Epithelial cell of esophagus (primary cell): ENCODE measurements at regions not wholly inside any gene's neighbourhood (a gene's known extent, or its start where the extent isn't known, plus 50 kb on each side); places are given as distances from the start of the nearest gene placed in this dataset.

Experiments
- DNase-seq: peaks from one replicate; pipeline ENCODE4 v3.0.0; 2010; ENCODE audit warnings: low read depth
- H3K4me3 ChIP-seq: 2 replicates; pipeline ENCODE4 v1.5.1; 2011; ENCODE audit warnings: mild to moderate bottlenecking, low read length, control low read depth
- TF ChIP-seq, protein P1 (sequence below): IDR thresholded peaks from 2 replicates; pipeline ENCODE4 v1.5.1; 2011; ENCODE audit warnings: low read depth, mild to moderate bottlenecking, low read length, control low read depth, inconsistent platforms; ENCODE audit not compliant: insufficient read depth; ENCODE audit errors: missing control alignments

- no peak for DNase-seq
- TF ChIP-seq, protein P1, sequence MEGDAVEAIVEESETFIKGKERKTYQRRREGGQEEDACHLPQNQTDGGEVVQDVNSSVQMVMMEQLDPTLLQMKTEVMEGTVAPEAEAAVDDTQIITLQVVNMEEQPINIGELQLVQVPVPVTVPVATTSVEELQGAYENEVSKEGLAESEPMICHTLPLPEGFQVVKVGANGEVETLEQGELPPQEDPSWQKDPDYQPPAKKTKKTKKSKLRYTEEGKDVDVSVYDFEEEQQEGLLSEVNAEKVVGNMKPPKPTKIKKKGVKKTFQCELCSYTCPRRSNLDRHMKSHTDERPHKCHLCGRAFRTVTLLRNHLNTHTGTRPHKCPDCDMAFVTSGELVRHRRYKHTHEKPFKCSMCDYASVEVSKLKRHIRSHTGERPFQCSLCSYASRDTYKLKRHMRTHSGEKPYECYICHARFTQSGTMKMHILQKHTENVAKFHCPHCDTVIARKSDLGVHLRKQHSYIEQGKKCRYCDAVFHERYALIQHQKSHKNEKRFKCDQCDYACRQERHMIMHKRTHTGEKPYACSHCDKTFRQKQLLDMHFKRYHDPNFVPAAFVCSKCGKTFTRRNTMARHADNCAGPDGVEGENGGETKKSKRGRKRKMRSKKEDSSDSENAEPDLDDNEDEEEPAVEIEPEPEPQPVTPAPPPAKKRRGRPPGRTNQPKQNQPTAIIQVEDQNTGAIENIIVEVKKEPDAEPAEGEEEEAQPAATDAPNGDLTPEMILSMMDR = no peak
- H3K4me3 ChIP-seq = no peak overlapping the region
Observed at GRCh38 chr3:102133376-102133775, 284.1 kb downstream of the NFKBIZ start.

- no peak for DNase-seq
- no peak overlapping the region for H3K4me3 ChIP-seq
- TF ChIP-seq, protein P1 = no peak
Observed at GRCh38 chr3:102135316-102135715, 286.0 kb downstream of the NFKBIZ start.

- DNase-seq = peak; percentile 65
- peak overlapping the region; percentile 27 for H3K4me3 ChIP-seq
- TF ChIP-seq, protein P1 = no peak
Observed at GRCh38 chr3:102136183-102136582, 286.9 kb downstream of the NFKBIZ start.

- TF ChIP-seq, protein P1 = no peak
- no peak overlapping the region for H3K4me3 ChIP-seq
- DNase-seq = no peak
Observed at GRCh38 chr3:102140116-102140515, 290.8 kb downstream of the NFKBIZ start.

DNA sequence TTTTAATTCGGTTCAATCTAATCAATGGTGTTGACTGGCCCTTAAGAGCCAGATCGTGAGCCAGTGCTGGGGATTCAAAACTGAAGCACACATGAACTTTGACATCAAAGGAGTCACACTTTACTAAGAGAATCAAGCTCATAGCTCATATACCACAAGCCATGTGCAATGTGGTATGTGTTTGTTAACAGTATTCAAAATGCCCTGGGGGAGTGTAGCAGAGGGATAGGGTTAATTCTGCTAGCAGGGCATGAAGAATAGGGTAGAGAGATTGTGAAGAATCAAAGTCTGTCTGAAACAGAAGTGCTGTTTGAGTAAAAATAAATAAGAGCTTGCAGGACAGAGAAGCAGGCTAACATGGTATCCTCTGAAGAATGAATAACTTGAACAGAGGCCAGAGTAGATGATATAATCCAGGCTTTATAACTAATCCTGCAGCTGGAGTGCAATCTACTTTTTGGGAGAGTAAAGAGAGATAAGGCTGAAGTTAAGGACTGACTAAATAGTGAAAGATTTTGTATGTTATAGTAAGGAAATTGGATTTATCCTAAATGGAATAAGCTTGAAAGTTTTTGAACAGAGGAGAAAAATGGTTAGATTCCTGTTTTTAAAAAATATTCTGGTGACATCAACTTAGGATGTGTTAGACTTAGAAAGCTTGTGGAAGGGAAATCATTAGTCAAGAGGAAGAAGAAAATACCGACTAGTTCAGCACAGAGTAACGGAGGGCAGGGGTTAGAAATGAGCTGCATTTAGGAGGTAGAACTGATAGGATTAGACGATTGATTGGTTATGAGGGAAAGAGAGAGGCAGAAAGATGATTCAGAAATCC, 292.0 kb downstream of the NFKBIZ start:
- DNase-seq = peak; percentile 22
- TF ChIP-seq, protein P1 = no peak
- no peak overlapping the region for H3K4me3 ChIP-seq

DNA sequence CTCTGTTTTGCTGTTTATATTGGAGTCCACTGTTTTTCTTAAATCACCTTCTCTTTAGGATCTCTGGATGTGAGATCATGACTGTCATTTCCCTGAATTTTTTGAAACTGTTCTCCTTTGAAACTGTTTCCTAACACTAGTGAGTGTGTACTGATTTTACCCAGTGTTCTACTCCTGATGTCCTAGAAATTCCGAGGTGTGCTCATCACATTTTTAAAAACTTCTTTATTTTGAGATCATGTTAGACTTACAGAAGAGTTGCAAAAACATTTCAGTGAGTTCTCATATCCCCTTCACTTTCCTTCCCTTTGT, 292.6 kb downstream of the NFKBIZ start:
- TF ChIP-seq, protein P1 = no peak
- H3K4me3 ChIP-seq = no peak overlapping the region
- no peak for DNase-seq
